HG03064 (cell line): ENCODE measurements at regions not wholly inside any gene's neighbourhood (a gene's known extent, or its start where the extent isn't known, plus 50 kb on each side); places are given as distances from the start of the nearest gene placed in this dataset.
"Not testable (repeated sequence)": the region's sequence is repeated elsewhere in the genome, so short reads cannot be mapped to it uniquely, and the experiment has no call there.

Experiments used
- ATAC-seq: cut with Tn5 transposase; IDR thresholded peaks from one replicate; pipeline ENCODE4 v1.9.1; 2021; ENCODE audit warnings: low read depth; ENCODE audit not compliant: unreplicated experiment

DNA sequence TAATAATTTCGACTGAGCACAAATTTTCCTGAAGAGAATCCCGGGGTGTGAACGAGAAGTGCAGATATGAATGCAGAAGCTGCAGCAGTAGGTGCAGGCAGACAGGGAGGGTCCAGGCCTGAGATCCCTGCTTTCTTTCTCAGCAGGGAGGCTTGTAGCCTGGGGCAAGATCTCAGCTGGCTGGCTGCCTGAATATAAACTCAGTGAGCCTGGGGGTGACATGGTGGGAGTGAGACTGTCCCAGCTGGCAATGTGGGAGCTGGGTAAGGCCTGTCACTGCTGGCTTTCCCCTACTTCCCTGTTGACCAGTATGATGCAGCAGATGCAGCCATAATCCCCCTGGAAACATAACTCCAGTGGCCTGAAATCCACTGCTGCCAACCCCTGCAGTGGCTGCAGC is 325.2 kb downstream of the CETN3 start:
- ATAC-seq = no peak

GRCh38 chr5:90073026-90073570 is 336.5 kb downstream of the CETN3 start:
- ATAC-seq = not testable (repeated sequence)

DNA sequence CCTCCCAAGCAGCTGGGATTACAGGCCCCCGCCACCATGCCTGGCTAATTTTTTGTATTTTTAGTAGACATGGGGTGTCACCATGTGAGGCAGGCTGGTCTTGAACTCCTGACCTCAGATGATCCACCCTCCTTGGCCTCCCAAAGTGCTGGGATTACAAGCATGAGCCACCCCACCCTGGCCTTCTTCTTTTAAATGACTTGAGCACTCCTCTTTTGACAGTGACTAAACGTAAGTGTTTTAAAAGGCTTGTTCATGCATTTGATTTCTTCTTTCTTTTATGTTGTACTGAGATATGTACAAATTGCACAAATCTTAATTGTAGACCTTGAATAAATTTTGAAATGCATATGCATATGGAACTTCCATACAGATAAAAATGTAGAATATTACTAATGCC is 337.9 kb downstream of the CETN3 start:
- no peak for ATAC-seq

GRCh38 chr5:90071066-90071465 is 338.5 kb downstream of the CETN3 start:
- no peak for ATAC-seq

DNA sequence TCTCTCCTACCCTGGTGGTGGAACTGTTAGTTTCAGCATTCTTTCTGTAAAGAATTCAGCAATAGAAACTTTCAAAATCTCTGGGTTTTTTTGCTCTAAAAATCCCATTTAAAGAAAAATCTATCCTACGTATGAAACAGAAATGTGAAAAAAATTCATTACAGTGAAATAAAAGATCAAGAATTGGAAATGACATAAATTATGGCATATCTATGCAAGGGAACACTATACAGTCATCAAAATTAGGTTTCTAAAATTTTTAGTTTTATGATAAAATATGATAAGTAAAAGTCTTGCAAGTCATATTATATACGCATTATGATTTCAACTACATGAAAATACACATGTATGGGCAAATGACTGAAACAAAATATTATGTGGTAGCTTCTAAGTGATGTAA is 342.6 kb downstream of the CETN3 start:
- ATAC-seq = no peak

DNA sequence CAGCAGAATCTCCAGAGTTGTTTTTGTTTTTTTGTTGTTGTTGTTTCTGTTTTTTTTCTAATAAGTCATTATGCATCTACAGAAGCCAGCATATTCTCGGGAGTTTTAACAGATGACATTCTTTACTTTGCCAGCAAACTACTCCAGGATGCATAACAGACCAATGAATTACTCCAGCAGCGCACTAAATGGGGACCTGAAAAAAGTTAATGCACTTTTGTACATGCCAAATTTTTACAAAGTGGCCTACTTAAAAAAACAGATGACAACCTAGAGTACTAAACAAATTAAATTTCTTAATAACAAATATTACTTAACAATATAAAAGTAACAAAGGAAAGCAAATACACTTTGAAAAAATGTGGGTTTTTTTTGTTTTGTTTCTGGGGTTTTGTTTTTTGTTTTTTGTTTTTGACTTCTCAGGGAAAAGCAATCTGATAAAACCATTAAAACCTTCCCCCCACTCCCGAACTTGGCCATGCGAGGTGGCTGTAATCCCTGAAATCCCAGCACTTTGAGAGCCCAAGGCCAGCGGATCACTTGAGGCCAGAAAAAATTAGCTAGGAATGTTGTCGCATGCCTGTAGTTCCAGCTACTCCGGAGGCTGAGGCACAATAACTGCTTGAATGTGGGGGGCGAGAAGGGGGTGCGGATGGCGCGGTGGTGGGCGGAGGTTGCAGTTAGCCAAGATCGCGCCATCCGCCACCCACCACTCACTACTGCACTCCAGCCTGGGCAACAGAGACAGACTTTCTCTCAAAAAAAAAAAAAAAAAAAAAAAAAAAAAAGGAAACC is 352.4 kb downstream of the CETN3 start:
- no peak for ATAC-seq

GRCh38 chr5:90055831-90056328 is 353.7 kb downstream of the CETN3 start:
- ATAC-seq = no peak

GRCh38 chr5:90054612-90055011 is 354.9 kb downstream of the CETN3 start:
- ATAC-seq = no peak

DNA sequence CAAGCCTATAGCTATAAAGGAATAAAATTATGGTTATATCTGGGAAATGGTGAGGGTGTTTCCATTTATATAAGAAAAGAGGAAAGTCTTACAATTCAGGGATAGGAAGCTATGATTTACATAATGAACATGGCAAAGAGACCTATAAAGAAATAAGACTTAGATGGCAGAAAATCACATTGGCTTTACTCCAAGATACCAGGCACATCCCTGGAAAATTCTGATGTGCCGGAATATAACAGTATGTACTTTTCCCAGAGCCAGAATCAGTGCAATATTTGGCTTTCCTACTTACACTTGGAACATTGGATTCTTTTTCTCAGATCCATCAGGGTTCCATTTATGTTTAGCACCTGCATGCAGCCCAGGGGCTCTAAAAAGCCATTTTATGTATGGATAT is 357.8 kb downstream of the CETN3 start:
- ATAC-seq = no peak

- no peak for ATAC-seq
Measured at GRCh38 chr5:90050103-90050502, 359.5 kb downstream of the CETN3 start.

DNA sequence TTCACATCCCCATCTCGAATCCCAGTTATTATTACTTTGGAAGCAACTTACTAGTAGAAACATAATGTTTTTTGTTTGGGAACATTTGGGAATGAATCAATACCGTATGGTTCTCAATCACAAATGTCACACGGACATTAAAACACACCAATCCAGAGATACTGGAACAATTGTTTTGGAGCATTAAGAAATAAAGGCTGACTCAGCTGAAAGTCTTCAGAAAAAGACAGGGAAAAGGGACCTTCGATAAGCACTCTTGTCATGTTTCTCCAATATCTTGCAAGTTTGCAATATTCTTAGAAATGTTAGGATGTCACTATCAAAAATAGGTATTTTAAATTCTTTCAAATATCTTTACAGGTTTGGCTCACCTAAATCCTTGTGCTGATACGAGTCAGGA is 362.4 kb downstream of the CETN3 start:
- ATAC-seq = no peak

DNA sequence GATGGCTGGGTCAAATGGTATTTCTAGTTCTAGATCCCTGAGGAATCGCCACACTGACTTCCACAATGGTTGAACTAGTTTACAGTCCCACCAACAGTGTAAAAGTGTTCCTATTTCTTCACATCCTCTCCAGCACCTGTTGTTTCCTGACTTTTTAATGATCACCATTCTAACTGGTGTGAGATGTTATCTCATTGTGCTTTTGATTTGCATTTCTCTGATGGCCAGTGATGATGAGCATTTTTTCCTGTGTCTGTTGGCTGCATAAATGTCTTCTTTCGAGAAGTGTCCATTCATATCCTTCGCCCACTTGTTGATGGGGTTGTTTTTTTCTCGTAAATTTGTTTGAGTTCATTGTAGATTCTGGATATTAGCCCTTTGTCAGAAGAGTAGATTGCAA is 369.5 kb downstream of the CETN3 start:
- not testable (repeated sequence) for ATAC-seq

DNA sequence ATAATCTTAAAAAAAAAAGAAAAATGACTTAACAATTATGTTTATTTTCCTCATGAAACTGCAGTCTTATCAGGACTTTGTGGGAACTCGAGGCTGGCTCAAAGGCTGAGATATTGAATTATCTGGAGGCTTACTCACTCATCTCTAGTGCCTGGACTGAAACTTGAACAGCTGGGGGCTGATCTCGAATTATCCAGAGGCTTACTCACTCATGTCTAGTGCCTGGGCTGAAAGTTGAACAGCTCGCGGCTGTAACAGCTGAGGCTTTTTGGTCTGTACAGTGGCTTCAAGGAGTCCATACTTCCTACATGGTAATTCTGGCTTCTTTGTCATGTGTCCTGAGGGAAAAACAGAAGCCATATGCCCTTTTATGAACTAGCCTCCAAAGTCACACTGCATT is 371.9 kb downstream of the CETN3 start:
- ATAC-seq = no peak

DNA sequence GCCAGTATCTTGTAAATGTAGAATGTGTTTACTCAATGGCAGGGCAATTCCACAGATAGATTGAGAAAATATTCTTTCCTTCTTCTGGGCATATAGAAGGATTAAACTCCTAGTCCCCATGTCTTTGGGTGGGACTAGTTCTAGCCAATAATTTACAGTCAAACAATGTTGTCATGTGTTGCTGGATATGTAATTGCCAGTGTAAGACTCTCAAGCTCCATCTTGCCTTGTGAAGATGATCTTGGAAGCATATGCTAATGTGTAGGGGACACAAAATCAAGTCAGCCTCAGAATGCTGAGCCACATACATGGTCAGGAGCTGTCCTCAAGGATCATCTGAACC is 386.9 kb downstream of the CETN3 start:
- no peak for ATAC-seq

DNA sequence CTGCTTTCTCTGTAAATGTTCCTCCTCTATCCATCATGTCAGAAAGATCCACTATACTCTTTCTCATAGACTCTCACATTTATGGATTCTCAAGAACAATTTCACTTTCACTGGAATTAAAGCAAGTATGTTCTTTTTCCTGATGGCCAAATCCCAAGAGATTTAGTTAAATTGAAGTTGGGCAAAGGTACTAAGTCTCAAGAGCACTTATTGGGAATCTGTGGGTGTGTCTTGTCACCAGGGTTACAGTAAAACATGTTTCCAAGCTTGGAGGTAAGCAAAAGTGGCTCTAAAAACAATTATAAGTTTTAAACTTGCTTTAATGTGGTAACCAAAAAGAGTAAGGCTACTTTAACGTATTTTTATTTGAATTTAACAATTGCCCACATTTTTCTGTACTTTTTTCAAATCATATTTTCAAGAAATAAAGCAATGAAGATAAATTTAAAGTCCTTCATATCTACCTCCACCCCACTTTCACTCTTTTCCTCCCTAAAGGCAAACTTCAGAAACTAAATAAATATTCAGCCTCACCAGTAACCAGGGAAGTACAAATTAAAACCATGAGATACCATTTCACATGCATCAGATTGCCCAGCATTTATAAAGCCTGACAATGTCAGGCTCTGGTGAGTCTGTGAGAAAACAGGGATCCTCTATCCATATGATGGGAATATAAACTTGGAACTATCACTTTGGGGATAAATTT is 387.4 kb downstream of the CETN3 start:
- ATAC-seq = no peak

- ATAC-seq = peak; percentile 95
Measured at GRCh38 chr5:90020575-90021538, 388.7 kb downstream of the CETN3 start.

GRCh38 chr5:90017239-90017638 is 392.3 kb downstream of the CETN3 start:
- ATAC-seq = no peak

DNA sequence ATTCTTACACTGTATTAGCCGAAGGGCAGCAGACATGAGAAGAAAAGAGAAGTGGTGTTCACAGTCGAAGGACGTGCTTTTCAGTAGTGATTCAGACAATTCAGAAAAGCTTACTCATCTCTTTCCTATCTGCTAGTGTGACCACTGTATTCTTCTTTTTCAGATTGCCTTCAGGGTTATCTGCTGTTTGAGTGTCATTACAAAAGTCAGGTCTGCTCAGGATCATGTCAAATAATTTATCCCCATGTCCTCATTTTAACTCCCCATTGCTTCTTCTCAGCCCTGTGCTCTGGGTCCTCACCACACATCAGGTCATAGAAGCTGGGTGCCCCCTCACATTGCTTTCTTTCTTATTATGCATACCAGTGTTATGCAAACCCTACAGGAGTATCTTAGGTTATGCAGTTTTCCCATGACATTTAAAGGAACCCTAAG is 394.0 kb downstream of the CETN3 start:
- peak; percentile 87 for ATAC-seq

DNA sequence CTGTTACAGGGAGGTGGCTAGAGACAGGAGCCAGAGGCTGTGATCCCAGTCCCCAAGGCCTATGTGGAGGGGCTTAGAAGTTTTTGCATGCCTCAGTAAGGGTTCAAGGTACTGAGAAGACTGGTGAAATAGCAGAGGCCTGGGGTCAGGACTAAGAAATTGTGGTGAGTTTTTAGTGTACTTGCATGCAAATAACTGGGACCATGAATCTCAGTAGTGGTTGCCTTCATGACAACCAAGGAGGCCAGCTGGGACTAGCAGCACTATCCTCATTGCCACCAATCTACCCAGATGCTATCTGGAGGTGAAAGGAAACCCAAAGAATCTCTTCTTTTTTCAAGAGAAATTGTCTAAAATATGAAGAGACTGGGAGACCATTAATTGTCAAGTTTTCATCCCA is 395.1 kb downstream of the CETN3 start:
- peak; percentile 88 for ATAC-seq

- ATAC-seq = no peak
Measured at GRCh38 chr5:90000351-90000750, 409.2 kb downstream of the CETN3 start.
